Neutrophil (primary cell): ENCODE measurements at regions not wholly inside any gene's neighbourhood (a gene's known extent, or its start where the extent isn't known, plus 50 kb on each side); places are given as distances from the start of the nearest gene placed in this dataset.

ENCODE experiments used
- H3K27ac ChIP-seq: fragments of 200-600 bp; sonication (generic); 2 replicates; pipeline ENCODE4 v1.5.1; 2016; ENCODE audit warnings: mild to moderate bottlenecking, moderate library complexity
- H3K27me3 ChIP-seq: fragments of 200-600 bp; sonication (generic); 2 replicates; pipeline ENCODE4 v1.6.0; 2016; ENCODE audit warnings: mild to moderate bottlenecking
- H3K36me3 ChIP-seq: fragments of 200-600 bp; sonication (generic); 2 replicates; pipeline ENCODE4 v1.5.1; 2017
- H3K4me1 ChIP-seq, 2 experiments: fragments of 200-600 bp in 1 of 2; sonication (generic) in 1 of 2; 1 replicate in 1 of 2; 2 replicates in 1 of 2; pipeline versions ENCODE4 v1.5.1 to v1.6.1; 2013 to 2016; ENCODE audit warnings: low read depth in 1 of 2, low read length in 1 of 2, mild to moderate bottlenecking in 1 of 2, moderate library complexity in 1 of 2; ENCODE audit not compliant: control insufficient read depth in 1 of 2, insufficient read depth in 1 of 2
- H3K4me3 ChIP-seq, 2 experiments: fragments of 200-600 bp in 1 of 2; sonication (generic) in 1 of 2; 1 replicate in 1 of 2; 2 replicates in 1 of 2; pipeline ENCODE4 v1.5.1; 2013 to 2016; ENCODE audit warnings: low read depth in 1 of 2, low read length in 1 of 2, mild to moderate bottlenecking in 1 of 2, moderate library complexity in 1 of 2
- H3K9me3 ChIP-seq: fragments of 200-600 bp; sonication (generic); 2 replicates; pipeline ENCODE4 v1.5.1; 2016
- TF ChIP-seq, protein P1 (sequence below): fragments of 200-600 bp; sonication (generic); IDR thresholded peaks from 2 replicates; pipeline ENCODE4 v1.5.1; 2016; ENCODE audit warnings: antibody characterized with exemption

DNA sequence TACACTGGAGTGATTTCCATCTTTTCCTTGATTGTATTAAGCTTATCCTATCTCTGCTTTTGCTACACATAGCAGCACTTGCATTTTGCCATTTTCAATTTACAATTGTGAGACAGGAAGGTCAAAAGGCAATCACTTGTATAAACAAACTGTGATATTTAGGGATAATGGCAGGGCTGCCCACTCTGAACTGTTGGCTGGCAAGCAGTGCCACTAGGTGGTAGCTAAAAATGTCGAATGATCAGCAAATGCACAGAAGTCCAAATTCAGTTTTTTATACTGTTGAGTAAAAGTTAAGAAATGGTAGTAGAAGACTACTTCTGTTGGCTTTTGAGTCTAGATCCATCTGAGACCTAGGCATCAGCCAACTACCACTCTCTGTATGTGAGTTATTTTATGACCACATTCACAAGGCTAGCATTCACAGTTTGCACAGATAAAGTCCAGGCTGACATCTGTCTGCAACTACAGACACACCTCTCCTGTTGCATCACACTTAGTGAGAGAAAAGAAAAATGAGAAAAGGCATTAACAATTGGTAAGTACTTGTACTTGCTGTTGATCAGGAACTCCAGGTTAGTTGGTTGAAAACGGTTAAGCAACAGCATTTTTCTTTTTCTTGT, 108.8 kb upstream of the ASTN2 start:
- no peaks in the 10 kb centered on the region for H3K9me3 ChIP-seq
- TF ChIP-seq, protein P1, sequence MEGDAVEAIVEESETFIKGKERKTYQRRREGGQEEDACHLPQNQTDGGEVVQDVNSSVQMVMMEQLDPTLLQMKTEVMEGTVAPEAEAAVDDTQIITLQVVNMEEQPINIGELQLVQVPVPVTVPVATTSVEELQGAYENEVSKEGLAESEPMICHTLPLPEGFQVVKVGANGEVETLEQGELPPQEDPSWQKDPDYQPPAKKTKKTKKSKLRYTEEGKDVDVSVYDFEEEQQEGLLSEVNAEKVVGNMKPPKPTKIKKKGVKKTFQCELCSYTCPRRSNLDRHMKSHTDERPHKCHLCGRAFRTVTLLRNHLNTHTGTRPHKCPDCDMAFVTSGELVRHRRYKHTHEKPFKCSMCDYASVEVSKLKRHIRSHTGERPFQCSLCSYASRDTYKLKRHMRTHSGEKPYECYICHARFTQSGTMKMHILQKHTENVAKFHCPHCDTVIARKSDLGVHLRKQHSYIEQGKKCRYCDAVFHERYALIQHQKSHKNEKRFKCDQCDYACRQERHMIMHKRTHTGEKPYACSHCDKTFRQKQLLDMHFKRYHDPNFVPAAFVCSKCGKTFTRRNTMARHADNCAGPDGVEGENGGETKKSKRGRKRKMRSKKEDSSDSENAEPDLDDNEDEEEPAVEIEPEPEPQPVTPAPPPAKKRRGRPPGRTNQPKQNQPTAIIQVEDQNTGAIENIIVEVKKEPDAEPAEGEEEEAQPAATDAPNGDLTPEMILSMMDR: no peak

DNA sequence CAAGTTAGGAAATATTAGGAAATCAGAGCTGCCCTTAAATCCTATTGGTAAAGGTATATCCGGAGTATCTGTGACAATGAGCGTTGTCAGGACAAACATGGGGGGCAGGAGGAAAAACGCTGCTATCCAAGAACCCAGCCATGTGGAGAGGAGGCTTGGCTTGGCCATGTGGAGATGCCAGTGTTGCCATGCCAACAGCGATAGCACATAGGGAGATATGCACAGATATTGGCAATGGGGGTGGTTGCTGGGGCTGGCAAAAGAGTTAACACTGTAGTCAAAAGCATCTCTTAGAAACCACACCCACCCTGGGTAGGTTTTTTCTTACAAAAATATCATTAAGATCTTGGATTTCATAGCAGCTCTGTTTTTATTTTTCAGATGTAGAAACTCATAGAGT, 106.4 kb upstream of the ASTN2 start:
- Histone ChIP-seq H3K9me3 (no peaks in the 10 kb centered on the region), H3K4me3 (no peak overlapping the region), H3K27ac (no peak overlapping the region), H3K4me1 (no peaks in the 10 kb centered on the region), H3K27me3 (no peaks in the 10 kb centered on the region), H3K36me3 (no peaks in the 10 kb centered on the region)
- TF ChIP-seq, protein P1: no peak

More for the DNA sequence above, 108.8 kb upstream of the ASTN2 start:
- no peaks in the 10 kb centered on the region for H3K4me1 ChIP-seq
- no peak overlapping the region for H3K4me3 ChIP-seq
- H3K36me3 ChIP-seq: no peaks in the 10 kb centered on the region
- no peak overlapping the region for H3K27ac ChIP-seq
- H3K27me3 ChIP-seq: no peaks in the 10 kb centered on the region

DNA sequence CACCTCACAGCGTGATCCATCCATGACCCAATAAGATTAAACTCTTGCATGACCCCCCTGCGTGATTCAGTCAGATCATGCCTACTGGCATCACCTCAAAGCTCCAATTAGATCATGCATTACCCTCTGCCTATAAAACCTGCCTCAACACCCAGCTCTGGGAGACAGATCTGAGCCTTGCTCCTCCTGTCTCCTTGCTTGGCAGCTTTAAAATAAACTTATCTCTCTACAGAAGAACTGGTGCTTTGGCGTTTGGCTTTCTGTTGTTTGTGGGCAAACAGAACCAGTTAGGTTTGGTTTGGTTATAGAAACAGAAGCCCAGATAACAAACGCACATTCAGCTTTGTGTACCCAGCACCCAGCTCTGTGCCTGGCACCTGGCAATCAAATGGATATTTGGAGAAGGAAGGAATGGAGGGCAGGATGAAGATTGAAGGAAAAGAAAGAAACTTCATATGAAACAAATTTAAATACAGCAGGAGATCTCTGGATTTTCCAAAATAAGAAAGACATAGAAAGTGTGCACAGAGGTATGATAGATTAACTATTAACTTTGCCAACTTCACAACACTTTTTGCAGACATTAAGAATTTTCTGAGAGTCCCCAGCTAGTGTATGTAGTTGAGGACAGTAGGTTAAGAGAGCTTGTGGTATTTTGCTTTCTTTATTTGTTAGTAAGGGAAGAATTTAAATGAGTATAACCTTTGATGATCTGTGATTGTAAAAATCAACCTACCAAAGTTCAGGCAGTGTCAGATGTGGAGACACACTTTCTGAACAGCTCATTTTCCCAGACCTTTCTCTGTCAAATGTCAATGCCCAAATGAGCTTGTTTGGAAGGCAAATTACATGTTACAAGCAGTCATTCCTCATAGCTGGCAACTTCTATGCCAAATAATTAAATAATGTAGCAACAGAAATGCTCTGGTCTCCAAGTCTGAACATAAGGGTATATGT, 102.1 kb upstream of the ASTN2 start:
- Histone ChIP-seq H3K4me1 (no peaks in the 10 kb centered on the region), H3K36me3 (no peaks in the 10 kb centered on the region), H3K4me3 (no peak overlapping the region), H3K27me3 (no peaks in the 10 kb centered on the region), H3K9me3 (no peaks in the 10 kb centered on the region), H3K27ac (no peak overlapping the region)
- TF ChIP-seq, protein P1: no peak

DNA sequence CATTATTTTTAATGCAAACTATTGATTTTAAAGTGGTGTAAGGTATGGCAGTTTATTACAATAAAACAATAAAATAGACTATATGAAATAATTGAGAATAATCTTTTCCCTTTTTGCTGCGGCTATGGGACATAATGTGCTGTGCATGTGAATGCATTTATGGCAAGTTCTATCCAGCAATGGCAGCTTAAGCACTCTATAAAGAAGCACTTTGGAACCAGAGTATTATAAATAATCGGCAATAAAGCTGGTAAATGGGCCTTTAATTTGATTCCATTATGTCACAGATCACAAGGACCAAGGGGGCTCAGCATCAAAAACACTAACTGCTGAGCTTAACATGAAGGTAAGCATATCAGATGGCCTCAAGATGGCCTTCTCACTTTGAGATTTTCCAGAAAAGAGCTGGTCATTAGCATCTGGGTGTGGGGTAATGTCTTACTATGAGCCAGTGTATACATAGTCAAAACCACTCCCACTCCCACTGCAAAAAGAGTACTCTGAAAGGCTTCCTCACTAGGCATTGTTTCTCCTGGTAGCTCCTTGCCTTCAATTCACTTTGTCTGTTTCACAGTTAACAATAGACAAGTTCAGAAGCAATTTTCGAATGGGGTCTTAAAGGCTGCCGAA, 97.1 kb upstream of the ASTN2 start:
- Histone ChIP-seq H3K27ac (no peak overlapping the region), H3K4me3 (no peak overlapping the region), H3K36me3 (no peaks in the 10 kb centered on the region), H3K27me3 (no peaks in the 10 kb centered on the region), H3K9me3 (no peaks in the 10 kb centered on the region), H3K4me1 (no peaks in the 10 kb centered on the region)
- TF ChIP-seq, protein P1: no peak

DNA sequence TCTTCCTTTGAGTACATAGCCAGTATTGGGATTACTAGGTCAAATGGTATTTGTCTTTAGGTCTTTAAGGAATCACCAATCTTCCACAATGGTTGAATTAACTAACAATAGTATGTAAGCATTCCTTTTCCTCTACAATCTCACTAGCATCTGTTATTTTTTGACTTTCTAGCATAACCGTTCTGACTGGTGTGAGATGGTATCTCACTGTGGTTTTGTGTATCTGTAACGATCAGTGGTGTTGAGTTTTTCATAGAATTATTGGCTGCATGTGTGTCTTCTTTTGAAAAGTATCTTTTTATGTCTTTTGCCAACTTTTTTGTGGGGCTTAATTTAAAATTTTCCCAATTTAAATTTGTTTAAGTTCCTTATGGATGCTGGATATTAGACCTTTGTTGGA, 81.5 kb upstream of the ASTN2 start:
- H3K4me3 ChIP-seq: no peak overlapping the region
- no peaks in the 10 kb centered on the region for H3K4me1 ChIP-seq
- H3K36me3 ChIP-seq: no peaks in the 10 kb centered on the region
- H3K9me3 ChIP-seq: no peaks in the 10 kb centered on the region
- H3K27ac ChIP-seq: no peak overlapping the region
- H3K27me3 ChIP-seq: no peaks in the 10 kb centered on the region
- TF ChIP-seq, protein P1: no peak
